ENCODE measurements at regions not wholly inside any gene's neighbourhood (a gene's known extent, or its start where the extent isn't known, plus 50 kb on each side); places are given as distances from the start of the nearest gene placed in this dataset.

GRCh38 chr16:51355195-51355594 lies 204.1 kb upstream of the SALL1 start:
- TF ChIP-seq TSHZ2 (CRISPR knock-in tag; IDR thresholded peaks at IDR 0.05) = no peak
- TF ChIP-seq ARNTL (CRISPR knock-in tag; IDR thresholded peaks at IDR 0.05; ENCODE audit: borderline replicate concordance, low read depth) = no peak
- no peak for TF ChIP-seq POU6F1 (CRISPR knock-in tag; IDR thresholded peaks at IDR 0.05; ENCODE audit: borderline replicate concordance, low read depth)
- TF ChIP-seq PPARA (CRISPR knock-in tag; IDR thresholded peaks at IDR 0.05; ENCODE audit: borderline replicate concordance) = no peak
- no peak for TF ChIP-seq ZNF70 (CRISPR knock-in tag; IDR thresholded peaks at IDR 0.05)
- TF ChIP-seq CSRNP3 (CRISPR knock-in tag; IDR thresholded peaks at IDR 0.05) = no peak
- no peak for ATAC-seq

- no peak for TF ChIP-seq ARNTL (CRISPR knock-in tag; IDR thresholded peaks at IDR 0.05; ENCODE audit: borderline replicate concordance, low read depth)
- TF ChIP-seq TSHZ2 (CRISPR knock-in tag; IDR thresholded peaks at IDR 0.05) = no peak
- no peak for TF ChIP-seq ZC3H10 (CRISPR knock-in tag; IDR thresholded peaks at IDR 0.05)
- no peak for TF ChIP-seq PATZ1 (CRISPR knock-in tag; IDR thresholded peaks at IDR 0.05; ENCODE audit: borderline replicate concordance)
- no peak for TF ChIP-seq PPARA (CRISPR knock-in tag; IDR thresholded peaks at IDR 0.05; ENCODE audit: borderline replicate concordance)
- no peak for TF ChIP-seq TOX (CRISPR knock-in tag; IDR thresholded peaks at IDR 0.05; ENCODE audit: borderline replicate concordance)
- no peak for TF ChIP-seq ZNF565 (CRISPR knock-in tag; conservative IDR thresholded peaks at IDR 0.05; ENCODE audit: low read depth)
- no peak for TF ChIP-seq CSRNP3 (CRISPR knock-in tag; IDR thresholded peaks at IDR 0.05)
- no peak for TF ChIP-seq BACH2 (CRISPR knock-in tag; IDR thresholded peaks at IDR 0.05; ENCODE audit: borderline replicate concordance)
- no peak for TF ChIP-seq TCF4 (CRISPR knock-in tag; IDR thresholded peaks at IDR 0.05; ENCODE audit: borderline replicate concordance)
- TF ChIP-seq ESRRG (CRISPR knock-in tag; IDR thresholded peaks at IDR 0.05) = no peak
- TF ChIP-seq POU6F1 (CRISPR knock-in tag; IDR thresholded peaks at IDR 0.05; ENCODE audit: borderline replicate concordance, low read depth) = no peak
- ATAC-seq = no peak
Observed at GRCh38 chr16:51353055-51353454, 202.0 kb upstream of the SALL1 start.
